A549 (cell line): ENCODE measurements at regions not wholly inside any gene's neighbourhood (a gene's known extent, or its start where the extent isn't known, plus 50 kb on each side); places are given as distances from the start of the nearest gene placed in this dataset.

Source experiments
- ATAC-seq, 2 experiments: fragments of 200-7000 bp in 1 of 2; fragments of >200 bp in 1 of 2; cut with Nextera tagmentation in 1 of 2; cut with Tn5 transposase in 1 of 2; 3 replicates each; pipeline versions ENCODE4 v1.8.0 to v1.9.1; 2018 to 2020; ENCODE audit warnings: mild to moderate bottlenecking in 1 of 2, moderate library complexity in 1 of 2
- CTCF ChIA-PET: fragments of 300-600 bp; sonication (Branson Sonifier 250); formaldehyde crosslinking; extraction: SDS; loops from one replicate; lab custom pipeline; 2021; ENCODE audit warnings: antibody characterized with exemption, inconsistent platforms; lab: Yijun Ruan, JAX
- POLR2A ChIA-PET: fragments of 350-600 bp; formaldehyde crosslinking; extraction: SDS; loops from one replicate; lab custom pipeline; 2021; ENCODE audit warnings: antibody characterized with exemption, inconsistent platforms; lab: Yijun Ruan, JAX
- DNase-seq, 2 experiments: peaks; one replicate each; pipeline versions ENCODE4 v3.0.0 to v3.0.0-alpha.2; 2011 to 2016; ENCODE audit warnings: low read depth in 1 of 2, low spot score in 1 of 2
- FAIRE-seq: peaks from 2 replicates; lab custom pipeline; 2011; peaks lifted over from hg19 to GRCh38; lab: Jason Lieb, UNC
- H3K27ac ChIP-seq, 2 experiments: fragments of >200 bp; sonication (Bioruptor Twin); formaldehyde crosslinking; 3 replicates each; pipeline ENCODE4 v1.5.1; 2016 to 2017
- H3K4me1 ChIP-seq: fragments of >200 bp; sonication (Bioruptor Twin); formaldehyde crosslinking; 3 replicates; pipeline ENCODE4 v1.6.1; 2016
- H3K4me2 ChIP-seq: fragments of >200 bp; sonication (Bioruptor Twin); formaldehyde crosslinking; 3 replicates; pipeline ENCODE4 v1.6.1; 2016
- H3K4me3 ChIP-seq: fragments of >200 bp; sonication (Bioruptor Twin); formaldehyde crosslinking; 3 replicates; pipeline ENCODE4 v1.5.1; 2016
- H3K9me3 ChIP-seq: fragments of >200 bp; sonication (Bioruptor Twin); formaldehyde crosslinking; 3 replicates; pipeline ENCODE4 v1.6.1; 2016
- CHD4 ChIP-seq: fragments of 200-600 bp; sonication (generic); IDR thresholded peaks from 2 replicates; pipeline ENCODE4 v1.6.1; 2016; ENCODE audit warnings: antibody characterized with exemption, mild to moderate bottlenecking, borderline replicate concordance
- EHMT2 ChIP-seq: fragments of 200-600 bp; sonication (generic); IDR thresholded peaks from 2 replicates; pipeline ENCODE4 v1.6.1; 2016; ENCODE audit warnings: antibody characterized with exemption, low read depth, mild to moderate bottlenecking, moderate library complexity
- ELK1 ChIP-seq: fragments of 150-350 bp; IDR thresholded peaks from 2 replicates; pipeline ENCODE4 v1.6.1; 2014; ENCODE audit warnings: low read depth, mild to moderate bottlenecking, low read length
- FOSB ChIP-seq: fragments of 250-450 bp; sonication (Bioruptor Pico); IDR thresholded peaks from 2 replicates; pipeline ENCODE4 v1.5.0; 2020; ENCODE audit warnings: mild to moderate bottlenecking, moderate library complexity
- FOSL2 ChIP-seq, 2 experiments: fragments of 450-650 bp in 1 of 2; fragments of >200 bp in 1 of 2; sonication (Bioruptor Twin) in 1 of 2; formaldehyde crosslinking; IDR thresholded peaks; 2 replicates each; pipeline versions ENCODE4 v1.5.0 to v1.6.1; 2016 to 2020; ENCODE audit warnings: mild to moderate bottlenecking in 1 of 2, moderate library complexity in 1 of 2
- GATA3 ChIP-seq: IDR thresholded peaks from 2 replicates; pipeline ENCODE4 v1.6.1; 2012; ENCODE audit warnings: borderline replicate concordance
- HDAC2 ChIP-seq: fragments of 200-600 bp; sonication (generic); IDR thresholded peaks from 2 replicates; pipeline ENCODE4 v1.6.1; 2016
- HES2 ChIP-seq: fragments of >200 bp; sonication (Bioruptor Twin); formaldehyde crosslinking; IDR thresholded peaks from 2 replicates; pipeline ENCODE4 v1.6.1; 2016
- HOXB5 ChIP-seq: fragments of 250-450 bp; sonication (Bioruptor Pico); IDR thresholded peaks from 2 replicates; pipeline ENCODE4 v1.5.0; 2020; ENCODE audit warnings: mild to moderate bottlenecking, moderate library complexity
- JUN ChIP-seq, 2 experiments: fragments of >200 bp; sonication (Bioruptor Twin); formaldehyde crosslinking; IDR thresholded peaks; 2 replicates in 1 of 2; 3 replicates in 1 of 2; pipeline ENCODE4 v1.6.1; 2016 to 2017
- JUNB ChIP-seq: fragments of >200 bp; sonication (Bioruptor Twin); formaldehyde crosslinking; IDR thresholded peaks from 2 replicates; pipeline ENCODE4 v1.6.1; 2016
- KDM1A ChIP-seq: fragments of 200-600 bp; sonication (generic); IDR thresholded peaks from 2 replicates; pipeline ENCODE4 v1.6.1; 2016; ENCODE audit warnings: low read depth, mild to moderate bottlenecking
- MAX ChIP-seq: IDR thresholded peaks from 2 replicates; pipeline ENCODE4 v1.6.1; 2012
- NFE2L2 ChIP-seq: fragments of 150-350 bp; conservative IDR thresholded peaks from 2 replicates; pipeline ENCODE4 v1.6.1; 2014; ENCODE audit warnings: low read length
- PHF8 ChIP-seq: fragments of 200-600 bp; sonication (generic); IDR thresholded peaks from 2 replicates; pipeline ENCODE4 v1.6.1; 2016; ENCODE audit warnings: low read depth, mild to moderate bottlenecking, antibody characterized with exemption, moderate library complexity, borderline replicate concordance
- POLR2A ChIP-seq: IDR thresholded peaks from 2 replicates; pipeline ENCODE4 v1.6.1; 2012; ENCODE audit warnings: mild to moderate bottlenecking, low read length
- POLR2AphosphoS2 ChIP-seq: conservative IDR thresholded peaks from 2 replicates; pipeline ENCODE4 v1.6.1; 2012; ENCODE audit warnings: low read length, improper control_type of control experiment, inconsistent platforms
- RARB ChIP-seq: fragments of 250-450 bp; sonication (Bioruptor Pico); IDR thresholded peaks from 2 replicates; pipeline ENCODE4 v1.8.0; 2021; ENCODE audit warnings: mild to moderate bottlenecking, moderate library complexity
- REST ChIP-seq: fragments of 200-600 bp; sonication (generic); IDR thresholded peaks from 2 replicates; pipeline ENCODE4 v1.6.1; 2016; ENCODE audit warnings: antibody characterized with exemption, mild to moderate bottlenecking, moderate library complexity
- RFX5 ChIP-seq: fragments of 450-650 bp; IDR thresholded peaks from 2 replicates; pipeline ENCODE4 v1.7.1; 2014; ENCODE audit warnings: antibody characterized with exemption, mild to moderate bottlenecking, moderate library complexity
- RNF2 ChIP-seq: fragments of 200-600 bp; sonication (generic); IDR thresholded peaks from 2 replicates; pipeline ENCODE4 v1.6.1; 2016; ENCODE audit warnings: low read depth, mild to moderate bottlenecking, antibody characterized with exemption, moderate library complexity, borderline replicate concordance
- TP53 ChIP-seq: fragments of 250-450 bp; sonication (Bioruptor Pico); IDR thresholded peaks from 2 replicates; pipeline ENCODE4 v1.5.0; 2021; ENCODE audit warnings: mild to moderate bottlenecking, moderate library complexity
- ZC3H11A ChIP-seq: fragments of 450-650 bp; IDR thresholded peaks from 2 replicates; pipeline ENCODE4 v1.6.1; 2014; ENCODE audit warnings: antibody characterized with exemption, mild to moderate bottlenecking
- ZFP36 ChIP-seq: fragments of 450-650 bp; IDR thresholded peaks from 2 replicates; pipeline ENCODE4 v1.6.1; 2014; ENCODE audit warnings: borderline replicate concordance; ENCODE audit not compliant: partially characterized antibody
- ZSCAN20 ChIP-seq: fragments of 250-450 bp; sonication (Bioruptor Pico); IDR thresholded peaks from 2 replicates; pipeline ENCODE4 v1.8.0; 2022; ENCODE audit warnings: mild to moderate bottlenecking, moderate library complexity
- WGBS: methylation state at CpG from one replicate; pipeline ENCODE4 v1.1.6; 2017; ENCODE audit errors: missing lambda C conversion rate; 5-methylcytosine and 5-hydroxymethylcytosine counted together

GRCh38 chr2:36125702-36126101, 229.9 kb upstream of the CRIM1 start:
- no peak overlapping the region for H3K27ac ChIP-seq
- no peak for TF ChIP-seq HES2
- TF ChIP-seq NFE2L2 = no peak
- no peak for TF ChIP-seq HOXB5 (CRISPR knock-in tag)
- no peak for TF ChIP-seq HDAC2
- TF ChIP-seq EHMT2 = no peak
- TF ChIP-seq JUN (IDR thresholded peaks at IDR 0.05) = no peak
- no peak for TF ChIP-seq POLR2A
- TF ChIP-seq ZFP36 = no peak
- no peak for TF ChIP-seq ZC3H11A
- no peak for TF ChIP-seq JUNB
- TF ChIP-seq RFX5 = no peak
- TF ChIP-seq REST = no peak
- TF ChIP-seq POLR2AphosphoS2 = no peak
- TF ChIP-seq KDM1A = no peak
- no peak for TF ChIP-seq ZSCAN20
- TF ChIP-seq MAX = no peak
- no peak for TF ChIP-seq PHF8
- TF ChIP-seq FOSL2 (IDR thresholded peaks at IDR 0.05) = no peak
- TF ChIP-seq FOSL2 (CRISPR knock-in tag; IDR thresholded peaks at IDR 0.05) = no peak
- H3K4me1 ChIP-seq = no peaks in the 10 kb centered on the region
- DNase-seq (no peak), FAIRE-seq (no peak), ATAC-seq (no peak)
- CTCF ChIA-PET = no interaction called here
- no peak overlapping the region for H3K4me2 ChIP-seq
- 0 out of 3 replicates have a peak, but pooled peaks cover 2% of the 10 kb centered on the region for H3K9me3 ChIP-seq
- H3K4me3 ChIP-seq = no peak overlapping the region
- POLR2A ChIA-PET = no interaction called here
- 29% methylated on average over 7 of the region's 7 CpGs for WGBS

GRCh38 chr2:36123995-36124394, 231.6 kb upstream of the CRIM1 start:
- ATAC-seq (no peak), FAIRE-seq (no peak), DNase-seq (no peak)
- ChIA-PET POLR2A (no interaction called here), CTCF (no interaction called here)
- no peaks in the 10 kb centered on the region for H3K4me1 ChIP-seq
- no peak overlapping the region for H3K4me3 ChIP-seq
- no peak overlapping the region for H3K27ac ChIP-seq
- 0% methylated on average over 2 of the region's 2 CpGs for WGBS
- H3K9me3 ChIP-seq = 0 out of 3 replicates have a peak, but pooled peaks cover 2% of the 10 kb centered on the region
- H3K4me2 ChIP-seq = no peak overlapping the region
- no peak for TF ChIP-seq FOSB (CRISPR knock-in tag)
- TF ChIP-seq HOXB5 (CRISPR knock-in tag) = no peak
- no peak for TF ChIP-seq CHD4
- TF ChIP-seq RARB = no peak
- TF ChIP-seq JUNB = no peak
- TF ChIP-seq MAX = no peak
- no peak for TF ChIP-seq GATA3
- no peak for TF ChIP-seq TP53 (CRISPR knock-in tag)
- TF ChIP-seq ELK1 = no peak
- no peak for TF ChIP-seq RNF2
